SH-SY5Y (cell line): ENCODE measurements at regions not wholly inside any gene's neighbourhood (a gene's known extent, or its start where the extent isn't known, plus 50 kb on each side); places are given as distances from the start of the nearest gene placed in this dataset.

ENCODE experiments used
- GATA2 ChIP-seq: IDR thresholded peaks from 2 replicates; pipeline ENCODE4 v1.6.1; 2011; ENCODE audit warnings: mild to moderate bottlenecking, low read depth, low read length
- GATA3 ChIP-seq: IDR thresholded peaks from 2 replicates; pipeline ENCODE4 v1.6.1; 2011; ENCODE audit warnings: low read depth, mild to moderate bottlenecking, low read length, moderate library complexity

- TF ChIP-seq GATA2 (no peak; the same call in 1 of the 2 replicates), GATA3 (peak; percentile 27; the same call in 1 of the 2 replicates)
These were observed 803.6 kb upstream of the ZEB2 start for GRCh38 chr2:145323512-145323911.
